ENCODE measurements at regions not wholly inside any gene's neighbourhood (a gene's known extent, or its start where the extent isn't known, plus 50 kb on each side); places are given as distances from the start of the nearest gene placed in this dataset.

DNA sequence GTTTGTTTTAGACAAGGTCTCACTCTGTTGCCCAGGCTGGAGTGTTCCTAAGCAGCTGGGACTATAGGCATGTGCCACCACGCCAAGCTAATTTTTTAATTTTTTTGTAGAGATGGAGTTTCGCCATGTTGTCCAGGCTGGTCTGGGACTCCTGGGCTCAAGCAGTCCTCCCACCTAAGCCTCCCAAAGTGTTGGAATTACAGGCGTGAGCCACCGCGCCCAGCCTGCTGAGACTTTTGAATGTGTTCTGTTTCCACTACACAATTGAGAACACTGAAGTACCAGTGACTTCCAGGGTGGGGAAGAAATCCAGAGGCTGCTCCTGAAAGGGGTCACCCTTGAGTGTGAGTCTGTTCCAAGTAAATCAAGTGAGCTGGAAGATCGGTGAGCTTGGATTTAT is 81.3 kb upstream of the ARMC2 start:
- no peaks in the 10 kb centered on the region for H3K27me3 Mint-ChIP-seq (ENCODE audit: insufficient read depth, low read depth, poor library complexity)
- H3K4me1 ChIP-seq (ENCODE audit: insufficient read depth): peaks cover 9% of the 10 kb centered on the region
- peaks cover 4% of the 10 kb centered on the region; the same call in 2 of the 3 replicates for H3K9me3 Mint-ChIP-seq
- H3K4me2 ChIP-seq: no peak overlapping the region
- no peak for ATAC-seq
- no peak overlapping the region for H3K27ac ChIP-seq (ENCODE audit: low read depth)
- no peak for DNase-seq (ENCODE audit: low spot score)
- no peak for TF ChIP-seq ZNF114 (CRISPR knock-in tag; IDR thresholded peaks at IDR 0.05)
- TF ChIP-seq EZH2phosphoT487 (IDR thresholded peaks at IDR 0.05; ENCODE audit: unreplicated experiment): no peak
- TF ChIP-seq, protein P1, sequence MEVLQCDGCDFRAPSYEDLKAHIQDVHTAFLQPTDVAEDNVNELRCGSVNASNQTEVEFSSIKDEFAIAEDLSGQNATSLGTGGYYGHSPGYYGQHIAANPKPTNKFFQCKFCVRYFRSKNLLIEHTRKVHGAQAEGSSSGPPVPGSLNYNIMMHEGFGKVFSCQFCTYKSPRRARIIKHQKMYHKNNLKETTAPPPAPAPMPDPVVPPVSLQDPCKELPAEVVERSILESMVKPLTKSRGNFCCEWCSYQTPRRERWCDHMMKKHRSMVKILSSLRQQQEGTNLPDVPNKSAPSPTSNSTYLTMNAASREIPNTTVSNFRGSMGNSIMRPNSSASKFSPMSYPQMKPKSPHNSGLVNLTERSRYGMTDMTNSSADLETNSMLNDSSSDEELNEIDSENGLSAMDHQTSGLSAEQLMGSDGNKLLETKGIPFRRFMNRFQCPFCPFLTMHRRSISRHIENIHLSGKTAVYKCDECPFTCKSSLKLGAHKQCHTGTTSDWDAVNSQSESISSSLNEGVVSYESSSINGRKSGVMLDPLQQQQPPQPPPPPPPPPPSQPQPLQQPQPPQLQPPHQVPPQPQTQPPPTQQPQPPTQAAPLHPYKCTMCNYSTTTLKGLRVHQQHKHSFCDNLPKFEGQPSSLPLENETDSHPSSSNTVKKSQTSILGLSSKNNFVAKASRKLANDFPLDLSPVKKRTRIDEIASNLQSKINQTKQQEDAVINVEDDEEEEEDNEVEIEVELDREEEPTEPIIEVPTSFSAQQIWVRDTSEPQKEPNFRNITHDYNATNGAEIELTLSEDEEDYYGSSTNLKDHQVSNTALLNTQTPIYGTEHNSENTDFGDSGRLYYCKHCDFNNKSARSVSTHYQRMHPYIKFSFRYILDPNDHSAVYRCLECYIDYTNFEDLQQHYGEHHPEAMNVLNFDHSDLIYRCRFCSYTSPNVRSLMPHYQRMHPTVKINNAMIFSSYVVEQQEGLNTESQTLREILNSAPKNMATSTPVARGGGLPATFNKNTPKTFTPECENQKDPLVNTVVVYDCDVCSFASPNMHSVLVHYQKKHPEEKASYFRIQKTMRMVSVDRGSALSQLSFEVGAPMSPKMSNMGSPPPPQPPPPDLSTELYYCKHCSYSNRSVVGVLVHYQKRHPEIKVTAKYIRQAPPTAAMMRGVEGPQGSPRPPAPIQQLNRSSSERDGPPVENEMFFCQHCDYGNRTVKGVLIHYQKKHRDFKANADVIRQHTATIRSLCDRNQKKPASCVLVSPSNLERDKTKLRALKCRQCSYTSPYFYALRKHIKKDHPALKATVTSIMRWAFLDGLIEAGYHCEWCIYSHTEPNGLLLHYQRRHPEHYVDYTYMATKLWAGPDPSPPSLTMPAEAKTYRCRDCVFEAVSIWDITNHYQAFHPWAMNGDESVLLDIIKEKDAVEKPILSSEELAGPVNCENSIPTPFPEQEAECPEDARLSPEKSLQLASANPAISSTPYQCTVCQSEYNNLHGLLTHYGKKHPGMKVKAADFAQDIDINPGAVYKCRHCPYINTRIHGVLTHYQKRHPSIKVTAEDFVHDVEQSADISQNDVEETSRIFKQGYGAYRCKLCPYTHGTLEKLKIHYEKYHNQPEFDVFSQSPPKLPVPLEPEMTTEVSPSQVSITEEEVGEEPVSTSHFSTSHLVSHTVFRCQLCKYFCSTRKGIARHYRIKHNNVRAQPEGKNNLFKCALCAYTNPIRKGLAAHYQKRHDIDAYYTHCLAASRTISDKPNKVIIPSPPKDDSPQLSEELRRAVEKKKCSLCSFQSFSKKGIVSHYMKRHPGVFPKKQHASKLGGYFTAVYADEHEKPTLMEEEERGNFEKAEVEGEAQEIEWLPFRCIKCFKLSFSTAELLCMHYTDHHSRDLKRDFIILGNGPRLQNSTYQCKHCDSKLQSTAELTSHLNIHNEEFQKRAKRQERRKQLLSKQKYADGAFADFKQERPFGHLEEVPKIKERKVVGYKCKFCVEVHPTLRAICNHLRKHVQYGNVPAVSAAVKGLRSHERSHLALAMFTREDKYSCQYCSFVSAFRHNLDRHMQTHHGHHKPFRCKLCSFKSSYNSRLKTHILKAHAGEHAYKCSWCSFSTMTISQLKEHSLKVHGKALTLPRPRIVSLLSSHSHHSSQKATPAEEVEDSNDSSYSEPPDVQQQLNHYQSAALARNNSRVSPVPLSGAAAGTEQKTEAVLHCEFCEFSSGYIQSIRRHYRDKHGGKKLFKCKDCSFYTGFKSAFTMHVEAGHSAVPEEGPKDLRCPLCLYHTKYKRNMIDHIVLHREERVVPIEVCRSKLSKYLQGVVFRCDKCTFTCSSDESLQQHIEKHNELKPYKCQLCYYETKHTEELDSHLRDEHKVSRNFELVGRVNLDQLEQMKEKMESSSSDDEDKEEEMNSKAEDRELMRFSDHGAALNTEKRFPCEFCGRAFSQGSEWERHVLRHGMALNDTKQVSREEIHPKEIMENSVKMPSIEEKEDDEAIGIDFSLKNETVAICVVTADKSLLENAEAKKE (CRISPR knock-in tag; IDR thresholded peaks at IDR 0.05): no peak
- no peak for TF ChIP-seq EZH2 (IDR thresholded peaks at IDR 0.05; ENCODE audit: low read depth, unreplicated experiment)
- TF ChIP-seq, protein P2, sequence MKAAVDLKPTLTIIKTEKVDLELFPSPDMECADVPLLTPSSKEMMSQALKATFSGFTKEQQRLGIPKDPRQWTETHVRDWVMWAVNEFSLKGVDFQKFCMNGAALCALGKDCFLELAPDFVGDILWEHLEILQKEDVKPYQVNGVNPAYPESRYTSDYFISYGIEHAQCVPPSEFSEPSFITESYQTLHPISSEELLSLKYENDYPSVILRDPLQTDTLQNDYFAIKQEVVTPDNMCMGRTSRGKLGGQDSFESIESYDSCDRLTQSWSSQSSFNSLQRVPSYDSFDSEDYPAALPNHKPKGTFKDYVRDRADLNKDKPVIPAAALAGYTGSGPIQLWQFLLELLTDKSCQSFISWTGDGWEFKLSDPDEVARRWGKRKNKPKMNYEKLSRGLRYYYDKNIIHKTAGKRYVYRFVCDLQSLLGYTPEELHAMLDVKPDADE (IDR thresholded peaks at IDR 0.05): no peak
- TF ChIP-seq POLR2AphosphoS5 (IDR thresholded peaks at IDR 0.05; ENCODE audit: low read depth): no peak
- no peak for TF ChIP-seq STAT1 (IDR thresholded peaks at IDR 0.05; ENCODE audit: unreplicated experiment)
- no peak overlapping the region for H2AFZ ChIP-seq
- no peaks in the 10 kb centered on the region for H3F3A ChIP-seq (replicated peaks; ENCODE audit: low read depth)
- no peaks in the 10 kb centered on the region for H3K36me3 Mint-ChIP-seq (ENCODE audit: low read depth)
- no peaks in the 10 kb centered on the region for H3K36me3 ChIP-seq (ENCODE audit: insufficient read depth)
- H3K4me3 Mint-ChIP-seq: no peak overlapping the region
- no peaks in the 10 kb centered on the region for H3K27me3 ChIP-seq (ENCODE audit: insufficient read depth)
- no peak overlapping the region for H3K4me3 ChIP-seq
- H3K79me2 ChIP-seq (replicated peaks; ENCODE audit: insufficient read depth): no peaks in the 10 kb centered on the region
- 0 out of 2 replicates have a peak, but pooled peaks cover 3% of the 10 kb centered on the region for H3K9me2 ChIP-seq (ENCODE audit: insufficient read depth)
- peaks cover 8% of the 10 kb centered on the region for H3K4me1 Mint-ChIP-seq
- H3K27ac Mint-ChIP-seq: no peak overlapping the region
- H4K20me1 ChIP-seq (replicated peaks; ENCODE audit: insufficient read depth): no peaks in the 10 kb centered on the region

Measured in GM23338 (cell line).